DOHH2 (cell line): ENCODE measurements at regions not wholly inside any gene's neighbourhood (a gene's known extent, or its start where the extent isn't known, plus 50 kb on each side); places are given as distances from the start of the nearest gene placed in this dataset.

ENCODE experiments used
- CTCF ChIP-seq: fragments of 200-600 bp; sonication (generic); IDR thresholded peaks from one replicate; pipeline ENCODE4 v1.5.1; 2014; ENCODE audit warnings: antibody characterized with exemption, mild to moderate bottlenecking, low read depth, low read length; ENCODE audit not compliant: poor library complexity, severe bottlenecking
- EZH2phosphoT487 ChIP-seq: fragments of 200-600 bp; sonication (generic); IDR thresholded peaks from 2 replicates; pipeline ENCODE4 v1.6.1; 2017; ENCODE audit warnings: borderline replicate concordance, mild to moderate bottlenecking, antibody characterized with exemption, low read length, moderate library complexity, mixed read lengths

GRCh38 chr7:116356333-116356965 lies 143.1 kb upstream of the CAV2 start:
- no peak for TF ChIP-seq CTCF
- no peak for TF ChIP-seq EZH2phosphoT487
